Neural cell (in vitro differentiated cells): ENCODE measurements at regions not wholly inside any gene's neighbourhood (a gene's known extent, or its start where the extent isn't known, plus 50 kb on each side); places are given as distances from the start of the nearest gene placed in this dataset.

Source experiments
- H2AFZ ChIP-seq: fragments of 200-600, 300-800 bp; sonication (generic), shearing (Covaris generic); 2 replicates; pipeline ENCODE4 v1.6.0; 2014; ENCODE audit warnings: low read depth, mild to moderate bottlenecking, antibody characterized with exemption, low read length, moderate library complexity
- H3F3A ChIP-seq: fragments of 200-600 bp; shearing (Covaris generic); 2 replicates; pipeline ENCODE4 v1.6.1; 2016; ENCODE audit warnings: mild to moderate bottlenecking, moderate library complexity, mixed read lengths, antibody characterized with exemption, low read length; ENCODE audit not compliant: insufficient read depth, poor library complexity, severe bottlenecking
- H3K27ac ChIP-seq: fragments of 200-600, 300-800 bp; sonication (generic), shearing (Covaris generic); 2 replicates; pipeline ENCODE4 v1.5.1; 2014; ENCODE audit warnings: mild to moderate bottlenecking, low read length, moderate library complexity
- H3K27me3 ChIP-seq: fragments of 300-800, 200-600 bp; sonication (generic), shearing (Covaris generic); 2 replicates; pipeline ENCODE4 v1.6.0; 2014; ENCODE audit warnings: mild to moderate bottlenecking, low read depth, low read length, moderate library complexity; ENCODE audit not compliant: insufficient read depth
- H3K36me3 ChIP-seq: fragments of 300-800, 200-600 bp; sonication (generic), shearing (Covaris generic); 2 replicates; pipeline ENCODE4 v1.5.1; 2014; ENCODE audit warnings: mild to moderate bottlenecking, antibody characterized with exemption, low read length, moderate library complexity; ENCODE audit not compliant: insufficient read depth
- H3K4me2 ChIP-seq: fragments of 300-800, 200-600 bp; sonication (generic), shearing (Covaris generic); 2 replicates; pipeline ENCODE4 v1.6.0; 2014; ENCODE audit warnings: mild to moderate bottlenecking, low read length
- H3K4me3 ChIP-seq: fragments of 300-800, 200-600 bp; sonication (generic), shearing (Covaris generic); 2 replicates; pipeline ENCODE4 v1.5.1; 2014; ENCODE audit warnings: mild to moderate bottlenecking, low read length, moderate library complexity
- H3K79me2 ChIP-seq: fragments of 200-600 bp; shearing (Covaris generic); replicated peaks from 2 replicates; pipeline ENCODE4 v1.6.0; 2014; ENCODE audit warnings: mild to moderate bottlenecking, low read length, moderate library complexity; ENCODE audit not compliant: insufficient read depth
- H3K9ac ChIP-seq: fragments of 300-800, 200-600 bp; sonication (generic), shearing (Covaris generic); 2 replicates; pipeline ENCODE4 v1.6.1; 2016; ENCODE audit warnings: mild to moderate bottlenecking, low read length, mixed read lengths
- H3K9me2 ChIP-seq: fragments of 200-600 bp; shearing (Covaris generic); 2 replicates; pipeline ENCODE4 v1.6.1; 2016; ENCODE audit warnings: mild to moderate bottlenecking, low read length, mixed read lengths; ENCODE audit not compliant: insufficient read depth
- H3K9me3 ChIP-seq: fragments of 200-600, 300-800 bp; sonication (generic), shearing (Covaris generic); 2 replicates; pipeline ENCODE4 v1.6.1; 2016; ENCODE audit warnings: mild to moderate bottlenecking, mixed run types, low read length, moderate library complexity, mixed read lengths
- H4K20me1 ChIP-seq: fragments of 200-600 bp; shearing (Covaris generic); 2 replicates; pipeline ENCODE4 v1.6.1; 2016; ENCODE audit warnings: mild to moderate bottlenecking, mixed run types; ENCODE audit not compliant: insufficient read depth
- EP300 ChIP-seq: fragments of 450-650 bp; conservative IDR thresholded peaks from 2 replicates; pipeline ENCODE4 v1.6.1; 2014; ENCODE audit warnings: antibody characterized with exemption, mild to moderate bottlenecking, moderate library complexity; ENCODE audit not compliant: poor library complexity, severe bottlenecking
- EZH2 ChIP-seq: fragments of 200-600, 300-800 bp; shearing (Covaris generic), sonication (generic); IDR thresholded peaks from 2 replicates; pipeline ENCODE4 v1.6.1; 2014; ENCODE audit warnings: antibody characterized with exemption, low read length, borderline replicate concordance, mild to moderate bottlenecking; ENCODE audit not compliant: insufficient read depth, poor library complexity, severe bottlenecking
- MXI1 ChIP-seq: fragments of 450-650 bp; conservative IDR thresholded peaks from 2 replicates; pipeline ENCODE4 v1.6.1; 2014; ENCODE audit warnings: antibody characterized with exemption, mild to moderate bottlenecking; ENCODE audit not compliant: poor library complexity, severe bottlenecking
- POLR2AphosphoS5 ChIP-seq: IDR thresholded peaks from 2 replicates; pipeline ENCODE4 v1.6.1; 2012
- RAD21 ChIP-seq: fragments of 450-650 bp; conservative IDR thresholded peaks from 2 replicates; pipeline ENCODE4 v1.6.1; 2014; ENCODE audit warnings: antibody characterized with exemption, mild to moderate bottlenecking, moderate library complexity
- SMC3 ChIP-seq: fragments of 450-650 bp; conservative IDR thresholded peaks from 2 replicates; pipeline ENCODE4 v1.6.1; 2014; ENCODE audit warnings: antibody characterized with exemption, mild to moderate bottlenecking, moderate library complexity; ENCODE audit not compliant: poor library complexity
- TAF1 ChIP-seq: IDR thresholded peaks from 2 replicates; pipeline ENCODE4 v1.6.1; 2012; ENCODE audit warnings: low read depth
- TF ChIP-seq, protein P1 (sequence below): fragments of 450-650 bp; IDR thresholded peaks from 2 replicates; pipeline ENCODE4 v1.5.1; 2014; ENCODE audit warnings: antibody characterized with exemption, mild to moderate bottlenecking, moderate library complexity; ENCODE audit not compliant: poor library complexity, severe bottlenecking
- TF ChIP-seq, protein P2 (sequence below): IDR thresholded peaks from 2 replicates; pipeline ENCODE4 v1.6.1; 2012; ENCODE audit warnings: borderline replicate concordance

- Histone ChIP-seq H3K4me3 (no peak overlapping the region), H3F3A (no peaks in the 10 kb centered on the region), H3K9ac (no peak overlapping the region), H4K20me1 (no peaks in the 10 kb centered on the region), H2AFZ (no peak overlapping the region), H3K27ac (no peak overlapping the region), H3K36me3 (no peaks in the 10 kb centered on the region), H3K4me2 (no peak overlapping the region), H3K9me3 (no peaks in the 10 kb centered on the region), H3K79me2 (no peaks in the 10 kb centered on the region), H3K9me2 (no peaks in the 10 kb centered on the region), H3K27me3 (no peaks in the 10 kb centered on the region)
- no peak for TF ChIP-seq TAF1
- TF ChIP-seq, protein P1, sequence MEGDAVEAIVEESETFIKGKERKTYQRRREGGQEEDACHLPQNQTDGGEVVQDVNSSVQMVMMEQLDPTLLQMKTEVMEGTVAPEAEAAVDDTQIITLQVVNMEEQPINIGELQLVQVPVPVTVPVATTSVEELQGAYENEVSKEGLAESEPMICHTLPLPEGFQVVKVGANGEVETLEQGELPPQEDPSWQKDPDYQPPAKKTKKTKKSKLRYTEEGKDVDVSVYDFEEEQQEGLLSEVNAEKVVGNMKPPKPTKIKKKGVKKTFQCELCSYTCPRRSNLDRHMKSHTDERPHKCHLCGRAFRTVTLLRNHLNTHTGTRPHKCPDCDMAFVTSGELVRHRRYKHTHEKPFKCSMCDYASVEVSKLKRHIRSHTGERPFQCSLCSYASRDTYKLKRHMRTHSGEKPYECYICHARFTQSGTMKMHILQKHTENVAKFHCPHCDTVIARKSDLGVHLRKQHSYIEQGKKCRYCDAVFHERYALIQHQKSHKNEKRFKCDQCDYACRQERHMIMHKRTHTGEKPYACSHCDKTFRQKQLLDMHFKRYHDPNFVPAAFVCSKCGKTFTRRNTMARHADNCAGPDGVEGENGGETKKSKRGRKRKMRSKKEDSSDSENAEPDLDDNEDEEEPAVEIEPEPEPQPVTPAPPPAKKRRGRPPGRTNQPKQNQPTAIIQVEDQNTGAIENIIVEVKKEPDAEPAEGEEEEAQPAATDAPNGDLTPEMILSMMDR, result no peak
- TF ChIP-seq, protein P2, sequence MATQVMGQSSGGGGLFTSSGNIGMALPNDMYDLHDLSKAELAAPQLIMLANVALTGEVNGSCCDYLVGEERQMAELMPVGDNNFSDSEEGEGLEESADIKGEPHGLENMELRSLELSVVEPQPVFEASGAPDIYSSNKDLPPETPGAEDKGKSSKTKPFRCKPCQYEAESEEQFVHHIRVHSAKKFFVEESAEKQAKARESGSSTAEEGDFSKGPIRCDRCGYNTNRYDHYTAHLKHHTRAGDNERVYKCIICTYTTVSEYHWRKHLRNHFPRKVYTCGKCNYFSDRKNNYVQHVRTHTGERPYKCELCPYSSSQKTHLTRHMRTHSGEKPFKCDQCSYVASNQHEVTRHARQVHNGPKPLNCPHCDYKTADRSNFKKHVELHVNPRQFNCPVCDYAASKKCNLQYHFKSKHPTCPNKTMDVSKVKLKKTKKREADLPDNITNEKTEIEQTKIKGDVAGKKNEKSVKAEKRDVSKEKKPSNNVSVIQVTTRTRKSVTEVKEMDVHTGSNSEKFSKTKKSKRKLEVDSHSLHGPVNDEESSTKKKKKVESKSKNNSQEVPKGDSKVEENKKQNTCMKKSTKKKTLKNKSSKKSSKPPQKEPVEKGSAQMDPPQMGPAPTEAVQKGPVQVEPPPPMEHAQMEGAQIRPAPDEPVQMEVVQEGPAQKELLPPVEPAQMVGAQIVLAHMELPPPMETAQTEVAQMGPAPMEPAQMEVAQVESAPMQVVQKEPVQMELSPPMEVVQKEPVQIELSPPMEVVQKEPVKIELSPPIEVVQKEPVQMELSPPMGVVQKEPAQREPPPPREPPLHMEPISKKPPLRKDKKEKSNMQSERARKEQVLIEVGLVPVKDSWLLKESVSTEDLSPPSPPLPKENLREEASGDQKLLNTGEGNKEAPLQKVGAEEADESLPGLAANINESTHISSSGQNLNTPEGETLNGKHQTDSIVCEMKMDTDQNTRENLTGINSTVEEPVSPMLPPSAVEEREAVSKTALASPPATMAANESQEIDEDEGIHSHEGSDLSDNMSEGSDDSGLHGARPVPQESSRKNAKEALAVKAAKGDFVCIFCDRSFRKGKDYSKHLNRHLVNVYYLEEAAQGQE, result no peak
- no peak for TF ChIP-seq POLR2AphosphoS5
- TF ChIP-seq EZH2, result no peak
- TF ChIP-seq MXI1, result no peak
- TF ChIP-seq RAD21, result no peak
- no peak for TF ChIP-seq EP300
- TF ChIP-seq SMC3, result no peak
Observed at GRCh38 chr11:101748572-101749344, 165.0 kb upstream of the TRPC6 start.

- H2AFZ ChIP-seq, result no peak overlapping the region
- H3K4me3 ChIP-seq, result no peak overlapping the region
- H3K9me3 ChIP-seq, result no peaks in the 10 kb centered on the region
- H3K27ac ChIP-seq, result no peak overlapping the region
- H3K27me3 ChIP-seq, result no peaks in the 10 kb centered on the region
- H4K20me1 ChIP-seq, result no peaks in the 10 kb centered on the region
- TF ChIP-seq, protein P1, result no peak
- TF ChIP-seq MXI1 (no peak), EZH2 (no peak), EP300 (no peak), TAF1 (no peak), RAD21 (no peak), SMC3 (no peak), POLR2AphosphoS5 (no peak)
- TF ChIP-seq, protein P2, result no peak
- no peak overlapping the region for H3K4me2 ChIP-seq
- H3F3A ChIP-seq, result no peaks in the 10 kb centered on the region
- no peaks in the 10 kb centered on the region for H3K79me2 ChIP-seq
- H3K9me2 ChIP-seq, result no peaks in the 10 kb centered on the region
- no peak overlapping the region for H3K9ac ChIP-seq
- no peaks in the 10 kb centered on the region for H3K36me3 ChIP-seq
Observed at GRCh38 chr11:101745756-101746155, 161.9 kb upstream of the TRPC6 start.
